ENCODE measurements at regions not wholly inside any gene's neighbourhood (a gene's known extent, or its start where the extent isn't known, plus 50 kb on each side); places are given as distances from the start of the nearest gene placed in this dataset.

GRCh38 chr6:170124836-170125235 lies 166.0 kb downstream of the DLL1 start:
- Histone ChIP-seq H3K79me2 (ENCODE audit: insufficient read depth, low read length) (no peaks in the 10 kb centered on the region), H3K4me1 (ENCODE audit: insufficient read depth, low read length) (no peaks in the 10 kb centered on the region), H3K27me3 (ENCODE audit: insufficient read depth, low read length, poor library complexity) (no peaks in the 10 kb centered on the region), H4K20me1 (ENCODE audit: insufficient read depth, low read length) (no peaks in the 10 kb centered on the region), H3K9me3 (ENCODE audit: insufficient read depth, low read length, severe bottlenecking) (peaks cover 15% of the 10 kb centered on the region), H3K9ac (ENCODE audit: low read depth, low read length) (no peak overlapping the region), H2AFZ (ENCODE audit: low read depth, low read length) (no peak overlapping the region), H3K4me2 (ENCODE audit: insufficient read depth, low read length) (no peak overlapping the region), H3K36me3 (ENCODE audit: insufficient read depth, low read length) (no peaks in the 10 kb centered on the region), H3K4me3 (ENCODE audit: low read depth in 1 of 2, low read length in 2 of 2) (no peak overlapping the region), H3K27ac (ENCODE audit: low read length) (no peak overlapping the region)
- DNase-seq (no peak), ATAC-seq (ENCODE audit: insufficient read depth, low read depth) (no peak)
- TF ChIP-seq, protein P1, sequence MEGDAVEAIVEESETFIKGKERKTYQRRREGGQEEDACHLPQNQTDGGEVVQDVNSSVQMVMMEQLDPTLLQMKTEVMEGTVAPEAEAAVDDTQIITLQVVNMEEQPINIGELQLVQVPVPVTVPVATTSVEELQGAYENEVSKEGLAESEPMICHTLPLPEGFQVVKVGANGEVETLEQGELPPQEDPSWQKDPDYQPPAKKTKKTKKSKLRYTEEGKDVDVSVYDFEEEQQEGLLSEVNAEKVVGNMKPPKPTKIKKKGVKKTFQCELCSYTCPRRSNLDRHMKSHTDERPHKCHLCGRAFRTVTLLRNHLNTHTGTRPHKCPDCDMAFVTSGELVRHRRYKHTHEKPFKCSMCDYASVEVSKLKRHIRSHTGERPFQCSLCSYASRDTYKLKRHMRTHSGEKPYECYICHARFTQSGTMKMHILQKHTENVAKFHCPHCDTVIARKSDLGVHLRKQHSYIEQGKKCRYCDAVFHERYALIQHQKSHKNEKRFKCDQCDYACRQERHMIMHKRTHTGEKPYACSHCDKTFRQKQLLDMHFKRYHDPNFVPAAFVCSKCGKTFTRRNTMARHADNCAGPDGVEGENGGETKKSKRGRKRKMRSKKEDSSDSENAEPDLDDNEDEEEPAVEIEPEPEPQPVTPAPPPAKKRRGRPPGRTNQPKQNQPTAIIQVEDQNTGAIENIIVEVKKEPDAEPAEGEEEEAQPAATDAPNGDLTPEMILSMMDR (IDR thresholded peaks at IDR 0.05; ENCODE audit: borderline replicate concordance, extremely low read depth, low read length, poor library complexity, severe bottlenecking), result no peak
- TF ChIP-seq EZH2 (IDR thresholded peaks at IDR 0.05; ENCODE audit: borderline replicate concordance, low read depth, low read length, severe bottlenecking), result no peak

DNA sequence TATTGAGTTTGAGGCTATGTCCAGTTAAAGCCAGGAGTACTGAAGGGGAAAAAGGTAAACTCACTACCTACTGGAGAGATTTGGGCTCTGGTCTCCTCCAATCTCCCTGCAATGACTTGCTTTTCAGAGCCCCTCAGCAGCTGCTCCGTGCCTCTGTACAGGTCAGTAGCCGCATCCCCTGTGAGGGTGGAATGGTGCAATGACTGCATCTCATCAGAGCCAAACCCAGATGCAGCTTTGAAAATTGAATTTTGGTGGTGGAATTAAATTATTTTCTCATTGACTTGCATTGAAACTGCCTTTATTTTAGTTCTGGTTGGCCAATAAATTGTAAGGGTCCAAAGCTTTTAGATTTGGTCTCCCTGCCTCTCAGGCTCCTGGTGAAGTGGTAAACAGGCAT lies 166.7 kb downstream of the DLL1 start:
- H3K36me3 ChIP-seq (ENCODE audit: insufficient read depth, low read length), result no peaks in the 10 kb centered on the region
- no peak for DNase-seq
- no peak overlapping the region for H3K9ac ChIP-seq (ENCODE audit: low read depth, low read length)
- TF ChIP-seq EZH2 (IDR thresholded peaks at IDR 0.05; ENCODE audit: borderline replicate concordance, low read depth, low read length, severe bottlenecking), result no peak
- TF ChIP-seq, protein P1 (IDR thresholded peaks at IDR 0.05; ENCODE audit: borderline replicate concordance, extremely low read depth, low read length, poor library complexity, severe bottlenecking), result no peak
- peaks cover 19% of the 10 kb centered on the region for H3K9me3 ChIP-seq (ENCODE audit: insufficient read depth, low read length, severe bottlenecking)
- H3K4me3 ChIP-seq (ENCODE audit: low read depth in 1 of 2, low read length in 2 of 2), result no peak overlapping the region
- no peaks in the 10 kb centered on the region for H3K27me3 ChIP-seq (ENCODE audit: insufficient read depth, low read length, poor library complexity)
- no peaks in the 10 kb centered on the region for H3K79me2 ChIP-seq (ENCODE audit: insufficient read depth, low read length)
- H3K4me1 ChIP-seq (ENCODE audit: insufficient read depth, low read length), result no peaks in the 10 kb centered on the region
- no peak overlapping the region for H3K4me2 ChIP-seq (ENCODE audit: insufficient read depth, low read length)
- no peak for ATAC-seq (ENCODE audit: insufficient read depth, low read depth)
- H2AFZ ChIP-seq (ENCODE audit: low read depth, low read length), result no peak overlapping the region
- no peak overlapping the region for H3K27ac ChIP-seq (ENCODE audit: low read length)
- H4K20me1 ChIP-seq (ENCODE audit: insufficient read depth, low read length), result no peaks in the 10 kb centered on the region

DNA sequence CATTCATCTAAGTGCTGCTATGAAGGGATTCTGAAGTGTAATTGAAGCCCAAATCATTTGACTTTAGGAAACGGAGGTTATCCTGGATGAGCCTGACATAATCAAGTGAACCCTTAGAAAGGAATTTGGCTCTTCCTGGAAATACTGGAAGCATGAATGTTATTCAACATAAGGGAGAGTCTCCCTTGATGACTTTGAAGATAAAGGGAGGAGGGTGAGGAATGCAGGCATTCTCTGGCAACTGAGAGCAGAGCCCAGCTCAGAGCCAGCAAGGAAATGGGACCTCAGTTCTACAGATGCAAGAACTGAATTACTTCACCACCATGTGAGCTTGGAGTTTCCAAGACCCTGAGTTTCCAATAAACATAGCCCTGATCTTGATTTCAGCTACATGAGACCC lies 168.2 kb downstream of the DLL1 start:
- no peaks in the 10 kb centered on the region for H4K20me1 ChIP-seq (ENCODE audit: insufficient read depth, low read length)
- H3K27me3 ChIP-seq (ENCODE audit: insufficient read depth, low read length, poor library complexity), result no peaks in the 10 kb centered on the region
- no peaks in the 10 kb centered on the region for H3K4me1 ChIP-seq (ENCODE audit: insufficient read depth, low read length)
- no peaks in the 10 kb centered on the region for H3K36me3 ChIP-seq (ENCODE audit: insufficient read depth, low read length)
- no peak overlapping the region for H3K9ac ChIP-seq (ENCODE audit: low read depth, low read length)
- H2AFZ ChIP-seq (ENCODE audit: low read depth, low read length), result no peak overlapping the region
- H3K27ac ChIP-seq (ENCODE audit: low read length), result no peak overlapping the region
- ATAC-seq (ENCODE audit: insufficient read depth, low read depth) (no peak), DNase-seq (no peak)
- H3K4me2 ChIP-seq (ENCODE audit: insufficient read depth, low read length), result no peak overlapping the region
- H3K79me2 ChIP-seq (ENCODE audit: insufficient read depth, low read length), result no peaks in the 10 kb centered on the region
- no peak for TF ChIP-seq EZH2 (IDR thresholded peaks at IDR 0.05; ENCODE audit: borderline replicate concordance, low read depth, low read length, severe bottlenecking)
- TF ChIP-seq, protein P1 (IDR thresholded peaks at IDR 0.05; ENCODE audit: borderline replicate concordance, extremely low read depth, low read length, poor library complexity, severe bottlenecking), result no peak
- peaks cover 19% of the 10 kb centered on the region for H3K9me3 ChIP-seq (ENCODE audit: insufficient read depth, low read length, severe bottlenecking)
- no peak overlapping the region for H3K4me3 ChIP-seq (ENCODE audit: low read depth in 1 of 2, low read length in 2 of 2)

All from DND-41 (cell line).